K562 (cell line): ENCODE measurements at regions not wholly inside any gene's neighbourhood (a gene's known extent, or its start where the extent isn't known, plus 50 kb on each side); places are given as distances from the start of the nearest gene placed in this dataset.

Source experiments
- ATAC-seq: fragments of 200-7000 bp; cut with Tn5 transposase; 3 replicates; pipeline ENCODE4 v1.9.1; 2020; ENCODE audit warnings: moderate library complexity
- BruUV-seq: library from RNA; stranded (reverse); fragments of 400-500 nt; replicated peaks from 2 replicates; lab custom pipeline; 2021; lab: Mats Ljungman, UMichigan
- CTCF ChIA-PET: fragments of 300-600 bp; formaldehyde crosslinking; extraction: SDS; loops from one replicate; lab custom pipeline; 2021; ENCODE audit warnings: low intra/inter-chr PET ratio; lab: Yijun Ruan, JAX
- POLR2A ChIA-PET: fragments of 300-600, 350-650 bp; sonication (Branson Sonifier 250); formaldehyde crosslinking; extraction: SDS; loops from one replicate; lab custom pipeline; 2021; ENCODE audit warnings: antibody characterized with exemption, inconsistent platforms; lab: Yijun Ruan, JAX
- DNase-seq, 4 experiments: peaks; one replicate each; pipeline versions ENCODE4 v3.0.0 to v3.0.0-alpha.2; 2011 to 2018; ENCODE audit warnings: low spot score in 3 of 4, mixed read lengths in 3 of 4; ENCODE audit errors: extremely low read depth in 1 of 4
- FAIRE-seq: peaks from 2 replicates; lab custom pipeline; 2011; peaks lifted over from hg19 to GRCh38; lab: Jason Lieb, UNC
- H2AFZ ChIP-seq: 2 replicates; pipeline ENCODE4 v1.6.0; 2011; ENCODE audit warnings: low read depth, low read length, control low read depth, inconsistent platforms
- H3K27ac ChIP-seq: fragments of 200-600 bp; 3 replicates; pipeline ENCODE4 v1.8.0; 2011; ENCODE audit warnings: low read depth, mild to moderate bottlenecking, control low read depth, inconsistent platforms, low read length, moderate library complexity, mixed read lengths; ENCODE audit errors: extremely low read depth
- H3K27me3 ChIP-seq, 2 experiments: fragments of 300-600 bp in 1 of 2; 2 replicates in 1 of 2; 3 replicates in 1 of 2; pipeline versions ENCODE4 v1.6.0 to v1.8.0; 2011; ENCODE audit warnings: inconsistent platforms in 2 of 2, low read length in 2 of 2, mild to moderate bottlenecking in 1 of 2, mixed read lengths in 1 of 2, moderate library complexity in 1 of 2; ENCODE audit not compliant: control insufficient read depth in 2 of 2, insufficient read depth in 2 of 2
- H3K36me3 ChIP-seq: fragments of 300-600 bp; 3 replicates; pipeline ENCODE4 v1.8.0; 2011; ENCODE audit warnings: mild to moderate bottlenecking, low read length, inconsistent platforms; ENCODE audit not compliant: control insufficient read depth, insufficient read depth
- H3K4me1 ChIP-seq, 2 experiments: fragments of 200-600 bp in 1 of 2; replicated peaks in 1 of 2; 2 replicates in 1 of 2; 3 replicates in 1 of 2; pipeline versions ENCODE4 v1.5.1 to v1.8.0; 2011; ENCODE audit warnings: inconsistent platforms in 2 of 2, low read length in 2 of 2, mild to moderate bottlenecking in 1 of 2, mixed read lengths in 1 of 2, moderate library complexity in 1 of 2; ENCODE audit not compliant: control insufficient read depth in 2 of 2, insufficient read depth in 2 of 2
- H3K4me2 ChIP-seq: 2 replicates; pipeline ENCODE4 v1.6.1; 2011; ENCODE audit warnings: low read length, control low read depth, inconsistent platforms, mixed read lengths; ENCODE audit not compliant: insufficient read depth
- H3K4me3 ChIP-seq: fragments of 200-600 bp; sonication (generic), shearing (Covaris generic); 2 replicates; pipeline ENCODE4 v1.5.1; 2016; ENCODE audit warnings: control low read depth, inconsistent platforms
- H3K79me2 ChIP-seq: fragments of 200-600 bp; 3 replicates; pipeline ENCODE4 v1.8.0; 2011; ENCODE audit warnings: low read length, inconsistent platforms; ENCODE audit not compliant: control insufficient read depth, insufficient read depth
- H3K9ac ChIP-seq, 2 experiments: 2 replicates each; pipeline versions ENCODE4 v1.6.0 to v1.6.1; 2011; ENCODE audit warnings: low read depth in 2 of 2, low read length in 2 of 2, control low read depth in 1 of 2, inconsistent platforms in 1 of 2, mild to moderate bottlenecking in 1 of 2, mixed read lengths in 1 of 2; ENCODE audit not compliant: insufficient read depth in 1 of 2
- H3K9me1 ChIP-seq: one replicate; pipeline ENCODE4 v1.6.0; 2011; ENCODE audit warnings: inconsistent platforms, mild to moderate bottlenecking, low read length, moderate library complexity; ENCODE audit not compliant: control insufficient read depth, insufficient read depth
- H3K9me3 ChIP-seq: replicated peaks from 2 replicates; pipeline ENCODE4 v1.5.1; 2011; ENCODE audit warnings: low read depth, low read length, inconsistent platforms; ENCODE audit not compliant: control insufficient read depth, insufficient read depth
- H4K20me1 ChIP-seq: replicated peaks from 2 replicates; pipeline ENCODE4 v1.6.1; 2011; ENCODE audit warnings: low read length, inconsistent platforms, mixed read lengths; ENCODE audit not compliant: control insufficient read depth, insufficient read depth
- CREB3 ChIP-seq: fragments of 450-650 bp; conservative IDR thresholded peaks from 2 replicates; pipeline ENCODE4 v1.6.1; 2016; ENCODE audit warnings: missing genetic modification characterization, low read depth, mild to moderate bottlenecking, missing compliant biosample characterization, moderate library complexity
- FOXJ2 ChIP-seq: fragments of 200-800 bp; sonication (Bioruptor generic); IDR thresholded peaks from 2 replicates; pipeline ENCODE4 v1.6.1; 2016; ENCODE audit warnings: missing genetic modification characterization, missing compliant biosample characterization
- GATAD2B ChIP-seq: fragments of 450-650 bp; IDR thresholded peaks from 2 replicates; pipeline ENCODE4 v1.6.1; 2017; ENCODE audit warnings: mild to moderate bottlenecking, borderline replicate concordance
- MCM7 ChIP-seq, 2 experiments: fragments of 450-650 bp; IDR thresholded peaks; 2 replicates each; pipeline ENCODE4 v1.6.1; 2016 to 2018
- NCOA6 ChIP-seq: fragments of 450-650 bp; IDR thresholded peaks from 2 replicates; pipeline ENCODE4 v1.6.1; 2017; ENCODE audit warnings: mild to moderate bottlenecking
- NFIC ChIP-seq: fragments of 450-650 bp; IDR thresholded peaks from 2 replicates; pipeline ENCODE4 v1.6.1; 2017; ENCODE audit warnings: mild to moderate bottlenecking, inconsistent platforms
- NFIX ChIP-seq: fragments of 250-450 bp; sonication (Bioruptor Pico); IDR thresholded peaks from 2 replicates; pipeline ENCODE4 v1.4.0; 2020; ENCODE audit warnings: low read depth, mild to moderate bottlenecking, moderate library complexity
- SNIP1 ChIP-seq: fragments of 450-650 bp; IDR thresholded peaks from 2 replicates; pipeline ENCODE4 v1.7.1; 2017; ENCODE audit warnings: low read depth, mild to moderate bottlenecking
- ZNF830 ChIP-seq: fragments of 250-450 bp; sonication (Bioruptor Pico); IDR thresholded peaks from 2 replicates; pipeline ENCODE4 v1.5.0; 2021; ENCODE audit warnings: mild to moderate bottlenecking
- WGBS: fragments of 100-300 bp; shearing (Covaris generic); methylation state at CpG from one replicate; pipeline ENCODE4 v1.1.6; 2016; ENCODE audit warnings: low coverage, mixed read lengths; ENCODE audit not compliant: insufficient coverage; ENCODE audit errors: missing lambda C conversion rate; 5-methylcytosine and 5-hydroxymethylcytosine counted together
- in situ Hi-C: fragments of 300-500 bp; cut with MboI; formaldehyde crosslinking; loops from 4 replicates; pipeline ENCODE4 v1.15.0; 2018; ENCODE audit warnings: inconsistent platforms, mixed read lengths
- intact Hi-C: fragments of 100-400 bp; cut with micrococcal nuclease; formaldehyde crosslinking; loops from 2 replicates; pipeline ENCODE4 v1.14.2; 2022
- TF ChIP-seq, protein P1 (sequence below): sonication (generic); formaldehyde crosslinking; IDR thresholded peaks from 2 replicates; pipeline ENCODE4 v1.8.0; 2022; ENCODE audit warnings: mild to moderate bottlenecking, missing genetic modification reagents

- CTCF ChIA-PET, result no interaction called here
- no peaks in the 10 kb centered on the region; a peak in 1 of 5 replicates for H3K27me3 ChIP-seq
- ATAC-seq, result no peak
- no peaks in the 10 kb centered on the region for H3K9me1 ChIP-seq
- POLR2A ChIA-PET, result no interaction called here
- no peaks in the 10 kb centered on the region for H3K79me2 ChIP-seq
- no peak overlapping the region for H3K9ac ChIP-seq
- H3K4me2 ChIP-seq, result no peak overlapping the region
- under 1% methylated on average over 8 of the region's 8 CpGs for whole genome bisulfite sequencing
- H3K4me1 ChIP-seq, result no peaks in the 10 kb centered on the region
- intact Hi-C loops (no loop called here), in situ Hi-C loops (no loop called here)
- peak; percentile 74 for TF ChIP-seq NFIX (CRISPR knock-in tag)
- no peak for TF ChIP-seq MCM7 (IDR thresholded peaks at IDR 0.05)
- peak; percentile 88 for TF ChIP-seq NFIC
- TF ChIP-seq SNIP1, result no peak
- no peak for TF ChIP-seq CREB3 (tag)
- no TSS peak for BruUV-seq
- H3K9me3 ChIP-seq, result no peaks in the 10 kb centered on the region
- no peak for DNase-seq
- FAIRE-seq, result no peak
- H3K36me3 ChIP-seq, result no peaks in the 10 kb centered on the region
- H3K4me3 ChIP-seq, result no peak overlapping the region
- H4K20me1 ChIP-seq, result no peaks in the 10 kb centered on the region; the same call in 1 of the 2 replicates
- H2AFZ ChIP-seq, result no peak overlapping the region
- no peak overlapping the region for H3K27ac ChIP-seq
These were observed 397.8 kb upstream of the NRP1 start for GRCh38 chr10:33732161-33732680.

DNA sequence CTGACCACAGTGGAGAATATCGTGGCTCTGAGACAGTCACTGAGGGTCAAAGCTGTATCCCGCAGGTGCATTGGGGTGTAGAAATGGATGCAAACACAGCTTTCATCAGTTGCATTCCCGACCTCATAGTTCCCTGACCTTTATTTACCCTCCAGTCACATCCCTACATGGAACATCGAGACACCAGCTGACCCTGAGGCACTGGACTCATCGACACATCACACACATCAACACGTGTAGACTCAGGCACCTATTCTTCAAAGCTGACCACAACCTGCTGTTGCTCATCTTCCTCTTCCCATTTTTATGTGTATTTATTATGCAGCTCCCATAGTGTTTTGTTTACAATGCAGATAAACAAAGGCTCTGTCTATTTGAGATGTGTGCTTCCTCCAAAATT, 396.9 kb upstream of the NRP1 start:
- Histone ChIP-seq H3K36me3 (no peaks in the 10 kb centered on the region), H3K79me2 (no peaks in the 10 kb centered on the region), H4K20me1 (no peaks in the 10 kb centered on the region; the same call in 1 of the 2 replicates), H3K9ac (no peak overlapping the region), H3K4me3 (no peak overlapping the region), H3K27me3 (no peaks in the 10 kb centered on the region; a peak in 1 of 5 replicates), H3K27ac (no peak overlapping the region), H3K9me3 (no peaks in the 10 kb centered on the region), H3K9me1 (no peaks in the 10 kb centered on the region), H2AFZ (no peak overlapping the region), H3K4me1 (no peaks in the 10 kb centered on the region), H3K4me2 (no peak overlapping the region)
- FAIRE-seq (no peak), DNase-seq (no peak), ATAC-seq (no peak)
- CTCF ChIA-PET, result no interaction called here
- 0% methylated on average over 6 of the region's 6 CpGs for WGBS
- no TSS peak for BruUV-seq
- in situ Hi-C loops, result no loop called here
- POLR2A ChIA-PET, result interaction anchor here (0.6 to 1.1 kb wide), 3 partner anchors 13 to 381 kb away, joined by 3 read pairs; no protein-coding TSS in a partner anchor
- intact Hi-C loops, result no loop called here
- TF ChIP-seq, protein P1, sequence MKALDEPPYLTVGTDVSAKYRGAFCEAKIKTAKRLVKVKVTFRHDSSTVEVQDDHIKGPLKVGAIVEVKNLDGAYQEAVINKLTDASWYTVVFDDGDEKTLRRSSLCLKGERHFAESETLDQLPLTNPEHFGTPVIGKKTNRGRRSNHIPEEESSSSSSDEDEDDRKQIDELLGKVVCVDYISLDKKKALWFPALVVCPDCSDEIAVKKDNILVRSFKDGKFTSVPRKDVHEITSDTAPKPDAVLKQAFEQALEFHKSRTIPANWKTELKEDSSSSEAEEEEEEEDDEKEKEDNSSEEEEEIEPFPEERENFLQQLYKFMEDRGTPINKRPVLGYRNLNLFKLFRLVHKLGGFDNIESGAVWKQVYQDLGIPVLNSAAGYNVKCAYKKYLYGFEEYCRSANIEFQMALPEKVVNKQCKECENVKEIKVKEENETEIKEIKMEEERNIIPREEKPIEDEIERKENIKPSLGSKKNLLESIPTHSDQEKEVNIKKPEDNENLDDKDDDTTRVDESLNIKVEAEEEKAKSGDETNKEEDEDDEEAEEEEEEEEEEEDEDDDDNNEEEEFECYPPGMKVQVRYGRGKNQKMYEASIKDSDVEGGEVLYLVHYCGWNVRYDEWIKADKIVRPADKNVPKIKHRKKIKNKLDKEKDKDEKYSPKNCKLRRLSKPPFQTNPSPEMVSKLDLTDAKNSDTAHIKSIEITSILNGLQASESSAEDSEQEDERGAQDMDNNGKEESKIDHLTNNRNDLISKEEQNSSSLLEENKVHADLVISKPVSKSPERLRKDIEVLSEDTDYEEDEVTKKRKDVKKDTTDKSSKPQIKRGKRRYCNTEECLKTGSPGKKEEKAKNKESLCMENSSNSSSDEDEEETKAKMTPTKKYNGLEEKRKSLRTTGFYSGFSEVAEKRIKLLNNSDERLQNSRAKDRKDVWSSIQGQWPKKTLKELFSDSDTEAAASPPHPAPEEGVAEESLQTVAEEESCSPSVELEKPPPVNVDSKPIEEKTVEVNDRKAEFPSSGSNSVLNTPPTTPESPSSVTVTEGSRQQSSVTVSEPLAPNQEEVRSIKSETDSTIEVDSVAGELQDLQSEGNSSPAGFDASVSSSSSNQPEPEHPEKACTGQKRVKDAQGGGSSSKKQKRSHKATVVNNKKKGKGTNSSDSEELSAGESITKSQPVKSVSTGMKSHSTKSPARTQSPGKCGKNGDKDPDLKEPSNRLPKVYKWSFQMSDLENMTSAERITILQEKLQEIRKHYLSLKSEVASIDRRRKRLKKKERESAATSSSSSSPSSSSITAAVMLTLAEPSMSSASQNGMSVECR (CRISPR knock-in tag), result no peak
- TF ChIP-seq NCOA6 (no peak), GATAD2B (no peak), ZNF830 (CRISPR knock-in tag) (no peak), FOXJ2 (no peak)
